ENCODE measurements at regions not wholly inside any gene's neighbourhood (a gene's known extent, or its start where the extent isn't known, plus 50 kb on each side); places are given as distances from the start of the nearest gene placed in this dataset.

DNA sequence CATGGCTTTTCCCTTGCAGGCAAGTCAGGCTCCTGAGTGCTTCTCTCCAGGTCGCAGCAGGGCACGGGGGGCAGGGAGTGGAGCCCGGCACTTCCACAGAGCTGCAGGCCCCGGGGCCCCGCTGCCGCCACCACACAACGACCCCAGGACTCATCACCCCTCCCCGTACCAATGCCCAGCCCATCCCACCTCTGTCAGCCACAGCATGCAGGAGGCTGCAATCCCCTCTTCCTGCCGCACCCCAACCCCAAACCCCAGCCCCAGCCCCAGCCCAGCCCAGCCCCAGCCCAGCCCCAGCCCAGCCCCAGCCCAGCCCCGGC lies 288.0 kb downstream of the NDUFA10 start:
- FAIRE-seq (no peak), ATAC-seq (no peak), DNase-seq (no peak)
- H3K27me3 ChIP-seq: no peaks in the 10 kb centered on the region
- H3K4me3 ChIP-seq: no peak overlapping the region
- H3K4me1 ChIP-seq: no peaks in the 10 kb centered on the region
- H3K9me3 ChIP-seq: no peaks in the 10 kb centered on the region
- intact Hi-C loops (cut with DNase I): no loop called here
- TF ChIP-seq, protein P1, sequence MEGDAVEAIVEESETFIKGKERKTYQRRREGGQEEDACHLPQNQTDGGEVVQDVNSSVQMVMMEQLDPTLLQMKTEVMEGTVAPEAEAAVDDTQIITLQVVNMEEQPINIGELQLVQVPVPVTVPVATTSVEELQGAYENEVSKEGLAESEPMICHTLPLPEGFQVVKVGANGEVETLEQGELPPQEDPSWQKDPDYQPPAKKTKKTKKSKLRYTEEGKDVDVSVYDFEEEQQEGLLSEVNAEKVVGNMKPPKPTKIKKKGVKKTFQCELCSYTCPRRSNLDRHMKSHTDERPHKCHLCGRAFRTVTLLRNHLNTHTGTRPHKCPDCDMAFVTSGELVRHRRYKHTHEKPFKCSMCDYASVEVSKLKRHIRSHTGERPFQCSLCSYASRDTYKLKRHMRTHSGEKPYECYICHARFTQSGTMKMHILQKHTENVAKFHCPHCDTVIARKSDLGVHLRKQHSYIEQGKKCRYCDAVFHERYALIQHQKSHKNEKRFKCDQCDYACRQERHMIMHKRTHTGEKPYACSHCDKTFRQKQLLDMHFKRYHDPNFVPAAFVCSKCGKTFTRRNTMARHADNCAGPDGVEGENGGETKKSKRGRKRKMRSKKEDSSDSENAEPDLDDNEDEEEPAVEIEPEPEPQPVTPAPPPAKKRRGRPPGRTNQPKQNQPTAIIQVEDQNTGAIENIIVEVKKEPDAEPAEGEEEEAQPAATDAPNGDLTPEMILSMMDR (IDR thresholded peaks at IDR 0.05): no peak
- H3K36me3 ChIP-seq: no peaks in the 10 kb centered on the region
- H3K27ac ChIP-seq: no peak overlapping the region
- WGBS, 2 donors: 66 to 74% methylated on average over 9 to 10 of the region's 10 CpGs

DNA sequence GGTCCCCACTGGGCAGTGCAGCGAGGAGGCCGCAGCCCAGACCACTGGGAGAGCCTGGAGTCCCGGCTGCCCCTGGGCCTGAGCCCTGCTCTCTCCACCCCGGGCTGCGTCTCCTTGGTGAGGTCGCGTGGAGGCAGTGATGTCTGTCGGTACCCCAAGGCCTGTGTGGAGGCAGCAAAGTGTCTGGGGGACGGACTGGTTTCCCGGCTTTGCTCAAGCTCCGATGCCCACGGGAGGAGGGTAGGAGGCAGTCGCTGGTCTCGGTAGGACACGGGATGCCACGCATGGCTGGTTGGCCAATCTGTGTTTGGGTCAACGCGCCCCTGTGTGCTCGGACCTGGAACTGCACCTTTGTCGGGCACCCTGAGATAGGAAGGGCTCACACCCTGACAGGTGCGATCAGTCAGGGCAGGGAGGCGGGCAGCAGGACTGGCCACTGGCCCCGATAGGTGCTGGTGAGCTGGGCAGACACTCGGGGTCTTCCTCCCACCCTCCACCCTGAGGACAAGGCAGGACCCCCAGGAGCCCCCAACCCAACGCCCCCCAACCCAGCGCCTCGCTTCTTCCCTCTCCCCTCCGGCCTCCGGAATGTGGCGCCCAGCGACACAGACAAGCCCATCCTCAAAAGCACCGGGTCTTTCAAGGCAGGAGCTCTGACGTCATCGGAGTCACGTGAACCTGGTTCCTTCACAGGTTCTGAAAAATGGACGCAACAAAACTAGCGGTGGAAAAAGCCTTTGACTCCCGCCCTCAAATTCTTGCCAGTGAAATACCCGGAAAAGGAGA lies 288.6 kb downstream of the NDUFA10 start:
- no peak for FAIRE-seq
- DNase-seq: no peak

DNA sequence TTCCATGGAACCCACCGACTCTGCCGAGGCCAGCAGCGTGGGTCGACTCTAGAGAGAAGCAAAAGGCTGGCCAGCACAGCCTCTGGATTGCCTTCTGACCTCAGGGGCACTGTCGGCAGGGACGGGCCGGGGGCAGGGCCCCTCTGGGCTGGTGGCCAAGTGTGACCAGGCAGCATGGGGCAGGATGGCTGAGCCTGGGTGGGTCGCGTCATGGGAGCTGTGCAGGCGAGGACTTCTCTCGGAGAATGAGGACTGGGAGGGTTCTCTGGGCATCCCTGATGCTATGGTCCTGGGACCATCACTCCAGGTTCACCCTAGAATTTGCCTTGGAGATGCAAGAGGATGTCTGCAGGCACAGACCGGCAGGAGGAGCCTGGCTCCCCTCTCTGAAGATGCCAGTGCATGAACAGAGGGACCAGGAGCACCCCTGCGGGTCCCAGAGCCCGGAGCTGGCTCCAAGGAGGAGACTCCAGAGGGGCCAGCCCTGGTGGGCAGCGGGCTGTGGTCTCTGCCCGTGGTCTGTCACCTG lies 289.2 kb downstream of the NDUFA10 start:
- H3K27me3 ChIP-seq: no peaks in the 10 kb centered on the region

More for the DNA sequence above, 288.6 kb downstream of the NDUFA10 start:
- 72 to 75% methylated on average over 36 to 39 of the region's 39 CpGs for WGBS, 2 donors
- Histone ChIP-seq H3K27ac (no peak overlapping the region), H3K4me3 (no peak overlapping the region), H3K36me3 (no peaks in the 10 kb centered on the region), H3K4me1 (no peaks in the 10 kb centered on the region), H3K9me3 (no peaks in the 10 kb centered on the region), H3K27me3 (no peaks in the 10 kb centered on the region)
- TF ChIP-seq, protein P1 (IDR thresholded peaks at IDR 0.05): no peak
- no peak for ATAC-seq
- intact Hi-C loops (cut with DNase I): no loop called here

DNA sequence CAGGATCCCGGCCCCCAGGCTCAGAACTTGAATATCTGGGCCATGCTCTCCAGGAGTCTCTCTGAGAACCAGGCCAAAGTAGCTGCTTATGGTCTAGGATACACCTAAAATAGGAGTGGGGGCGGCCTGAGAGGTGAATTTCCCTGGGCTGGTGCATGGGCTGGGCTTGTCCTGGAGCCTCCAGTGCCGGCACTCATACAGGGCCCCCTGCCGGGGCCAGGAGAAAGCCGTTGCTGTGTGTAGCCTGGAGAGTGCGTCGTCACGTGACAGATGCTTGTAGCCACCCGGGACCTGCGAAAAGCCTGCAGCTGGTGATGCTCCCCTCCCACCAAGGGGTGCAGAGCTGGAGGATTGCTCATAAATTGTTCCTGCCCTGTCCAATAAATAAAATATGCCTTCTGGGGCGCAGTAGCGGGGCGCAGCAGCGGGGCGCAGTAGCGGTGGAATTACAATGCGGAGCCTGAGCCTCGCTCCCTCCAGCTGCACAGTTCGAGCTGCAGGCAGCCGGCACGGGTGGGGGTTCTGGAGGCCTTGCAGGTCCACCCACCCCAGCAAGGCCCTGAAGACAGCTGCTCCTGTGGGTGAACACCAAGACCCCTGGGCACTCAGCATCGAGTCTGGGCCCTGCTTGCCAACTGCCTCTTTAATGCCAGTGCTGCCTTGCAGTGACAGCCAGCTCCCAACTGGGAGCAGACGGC lies 289.9 kb downstream of the NDUFA10 start:
- DNase-seq (peak in 1 of 6 donors; percentile 43), ATAC-seq (no peak), FAIRE-seq (no peak)
- no peaks in the 10 kb centered on the region for H3K9me3 ChIP-seq
- no peak overlapping the region for H3K27ac ChIP-seq
- TF ChIP-seq, protein P1 (IDR thresholded peaks at IDR 0.05): no peak
- no peak overlapping the region for H3K4me3 ChIP-seq
- H3K27me3 ChIP-seq: no peaks in the 10 kb centered on the region
- WGBS, 2 donors: 50 to 53% methylated on average over 23 of the region's 23 CpGs
- H3K4me1 ChIP-seq: no peaks in the 10 kb centered on the region
- no peaks in the 10 kb centered on the region for H3K36me3 ChIP-seq
- intact Hi-C loops (cut with DNase I): no loop called here

More for the DNA sequence above, 289.2 kb downstream of the NDUFA10 start:
- FAIRE-seq: no peak
- TF ChIP-seq, protein P1 (IDR thresholded peaks at IDR 0.05): no peak
- no peak for DNase-seq
- ATAC-seq: no peak
- 52 to 66% methylated on average over 16 of the region's 16 CpGs for WGBS, 2 donors
- no peak overlapping the region for H3K27ac ChIP-seq
- H3K4me1 ChIP-seq: no peaks in the 10 kb centered on the region
- no peaks in the 10 kb centered on the region for H3K9me3 ChIP-seq
- intact Hi-C loops (cut with DNase I): no loop called here
- no peak overlapping the region for H3K4me3 ChIP-seq
- no peaks in the 10 kb centered on the region for H3K36me3 ChIP-seq

Data from pancreas (tissue), 10 donors.